GM19035 (cell line): ENCODE measurements at regions not wholly inside any gene's neighbourhood (a gene's known extent, or its start where the extent isn't known, plus 50 kb on each side); places are given as distances from the start of the nearest gene placed in this dataset.
"Not testable (repeated sequence)": the region's sequence is repeated elsewhere in the genome, so short reads cannot be mapped to it uniquely, and the experiment has no call there.

Source experiments
- ATAC-seq: cut with Tn5 transposase; IDR thresholded peaks from one replicate; pipeline ENCODE4 v1.9.1; 2021; ENCODE audit not compliant: unreplicated experiment

DNA sequence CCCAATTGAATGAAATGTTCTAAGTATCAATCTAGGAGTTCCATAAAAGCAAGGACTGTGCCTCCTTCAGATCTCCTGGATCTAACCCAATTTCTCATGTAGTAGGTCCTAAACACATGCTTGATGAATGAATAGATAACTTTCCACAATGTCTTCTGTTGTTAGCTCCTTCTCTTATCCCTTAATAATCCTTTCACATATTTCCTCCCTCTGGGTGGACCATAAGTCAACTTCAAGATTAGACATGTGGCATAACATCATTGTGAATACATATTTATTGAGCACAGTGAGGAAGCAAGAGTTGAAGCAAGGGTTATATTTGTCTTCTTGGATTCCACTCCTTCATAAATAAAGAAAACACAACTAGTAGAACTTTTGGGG lies 108.6 kb upstream of the EGFLAM start:
- ATAC-seq: no peak

DNA sequence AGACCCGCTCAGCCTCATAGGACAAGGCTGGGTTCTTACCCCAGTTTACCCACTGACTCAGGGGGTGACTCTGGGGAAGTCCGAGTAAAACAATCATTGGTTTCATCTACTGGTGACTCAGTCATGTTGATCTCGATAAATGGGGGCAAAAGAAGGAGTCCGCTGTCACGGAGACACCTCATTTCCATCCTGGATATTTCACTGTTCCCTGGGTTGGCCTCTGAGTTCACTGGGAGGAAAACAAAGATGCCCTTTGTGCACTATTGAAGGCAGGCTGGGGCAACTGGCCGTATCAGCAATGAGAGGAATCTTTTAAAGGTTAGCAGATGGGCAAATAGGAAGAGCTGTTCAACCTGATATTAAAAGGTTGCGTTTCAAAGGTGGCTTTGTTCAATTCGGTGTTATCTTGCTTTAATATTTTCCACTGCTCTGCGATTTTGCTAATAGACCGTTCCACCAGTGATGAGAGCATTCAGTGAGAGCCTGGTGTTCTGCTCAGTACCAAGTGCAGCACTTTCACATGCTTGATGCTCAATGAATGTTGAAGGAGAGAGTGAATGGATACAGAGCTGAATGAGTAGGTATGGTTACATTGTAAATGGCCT lies 110.2 kb upstream of the EGFLAM start:
- no peak for ATAC-seq

DNA sequence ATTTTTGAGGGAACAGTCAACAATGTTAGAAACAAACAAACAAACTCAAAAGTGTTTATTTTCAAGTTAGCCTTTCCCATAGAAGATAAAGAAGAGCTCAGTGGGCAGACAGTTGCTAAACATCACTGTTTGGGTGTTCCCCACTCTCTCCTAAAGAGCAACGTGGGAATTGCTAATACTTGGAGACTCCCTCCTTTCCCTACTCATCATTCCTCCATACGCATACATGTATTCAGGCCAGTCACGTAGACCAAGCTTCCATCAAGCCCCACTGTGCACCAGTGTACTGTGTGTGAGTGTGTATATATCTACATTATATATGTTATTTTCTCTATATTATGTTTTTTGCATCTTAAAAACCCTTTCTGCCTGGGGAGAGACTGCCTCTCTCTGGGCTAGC lies 115.0 kb upstream of the EGFLAM start:
- ATAC-seq: no peak

DNA sequence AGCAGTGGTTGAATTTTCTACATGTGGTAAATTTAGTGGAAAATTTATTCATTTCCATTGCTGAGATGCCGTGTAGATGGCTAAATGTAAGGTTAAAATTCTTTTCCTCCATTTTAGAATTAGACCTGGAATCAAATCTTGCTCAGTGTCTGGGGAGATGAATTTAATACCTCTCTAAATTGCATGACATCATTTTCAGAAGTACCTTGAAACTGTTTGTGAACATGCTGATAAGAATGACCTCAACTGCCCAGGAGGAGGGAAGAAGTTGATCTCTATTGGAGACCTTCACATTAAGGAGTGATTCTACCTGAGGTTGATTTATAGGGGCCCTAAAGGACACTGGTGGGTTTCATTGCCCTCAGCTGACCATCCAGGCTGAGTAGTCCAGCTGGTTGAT lies 116.7 kb upstream of the EGFLAM start:
- ATAC-seq: no peak

DNA sequence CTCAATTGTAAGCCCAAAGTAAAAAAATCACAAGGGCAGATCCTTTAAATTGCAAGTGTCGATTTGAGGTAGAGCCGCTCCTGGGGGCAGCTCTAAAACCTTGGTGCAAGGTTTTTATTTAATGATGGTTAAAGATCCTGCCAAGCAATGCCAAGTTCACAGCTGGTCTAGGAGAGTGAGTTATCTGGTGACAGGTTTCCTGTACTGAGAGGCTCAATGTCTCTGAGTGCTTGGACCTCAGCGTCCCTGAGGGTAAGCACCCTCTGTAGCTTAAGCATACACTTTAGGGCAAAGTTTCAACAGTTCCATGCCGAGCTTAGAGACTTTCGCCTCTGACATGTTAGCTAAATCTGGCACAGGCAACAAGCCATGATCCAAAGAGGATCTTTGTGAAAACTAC lies 119.8 kb upstream of the EGFLAM start:
- ATAC-seq: no peak

DNA sequence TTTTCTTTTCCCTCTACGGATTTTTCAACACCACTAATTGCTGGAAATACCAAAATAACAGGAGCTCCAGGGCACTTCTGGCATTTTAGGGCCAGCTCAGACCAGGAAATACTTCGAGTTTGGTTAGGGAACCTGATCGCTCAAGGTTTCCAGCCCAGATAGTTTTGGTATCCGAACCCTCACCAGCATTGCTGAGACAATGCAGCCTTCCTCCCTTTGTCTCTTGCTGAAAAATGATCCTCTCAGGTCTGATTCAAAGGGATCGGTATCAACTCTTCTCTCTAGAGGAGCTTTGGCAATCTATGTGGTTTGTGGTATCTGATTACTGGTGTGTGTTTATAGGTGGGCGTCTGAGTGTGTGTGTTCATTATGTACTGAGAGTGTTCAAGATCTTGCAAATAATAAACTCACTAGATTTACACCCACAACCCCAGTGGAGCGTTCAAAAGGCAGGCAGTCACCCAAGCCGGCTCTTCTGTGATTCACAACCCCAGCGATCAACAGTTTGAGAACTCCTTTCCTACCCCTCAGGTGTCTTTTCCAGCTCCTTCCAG lies 122.8 kb upstream of the EGFLAM start:
- no peak for ATAC-seq

DNA sequence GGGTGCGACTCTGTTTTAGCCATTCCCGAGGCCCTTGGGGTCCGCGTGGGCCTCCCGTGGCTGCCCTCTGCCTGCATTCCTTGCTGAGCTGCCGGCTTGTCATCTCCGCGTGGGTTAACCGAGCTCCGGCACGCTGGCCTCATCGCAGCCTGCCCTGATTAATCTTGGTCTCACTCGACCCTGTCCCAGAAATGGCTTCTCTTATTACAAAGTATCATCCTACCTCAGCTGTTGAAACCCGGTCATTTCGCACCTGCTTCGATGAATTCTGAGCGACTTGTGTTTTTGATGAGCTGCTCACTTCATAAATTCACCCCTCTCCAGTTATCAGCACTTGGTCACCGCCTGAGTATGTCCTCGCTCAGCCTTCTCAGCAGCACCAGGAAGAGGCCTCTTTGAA lies 123.5 kb upstream of the EGFLAM start:
- no peak for ATAC-seq

DNA sequence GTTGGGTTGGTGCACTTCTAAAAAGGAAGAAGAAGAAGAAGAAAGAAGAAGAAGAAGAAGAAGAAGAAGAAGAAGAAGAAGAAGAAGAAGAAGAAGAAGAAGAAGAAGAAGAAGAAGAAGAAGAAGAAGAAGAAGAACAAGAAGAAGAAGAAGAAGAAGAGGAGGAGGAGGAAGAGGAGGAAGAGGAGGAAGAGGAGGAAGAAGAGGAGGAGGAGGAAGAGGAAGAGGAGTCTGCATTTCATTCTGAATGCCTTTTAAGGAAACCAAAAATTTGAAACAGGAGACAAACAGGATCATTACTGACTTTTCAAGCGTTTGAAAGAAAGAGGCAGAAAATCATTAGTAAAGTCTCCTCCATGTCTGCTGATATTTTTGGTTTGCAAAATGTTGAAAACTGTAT lies 124.1 kb upstream of the EGFLAM start:
- not testable (repeated sequence) for ATAC-seq

DNA sequence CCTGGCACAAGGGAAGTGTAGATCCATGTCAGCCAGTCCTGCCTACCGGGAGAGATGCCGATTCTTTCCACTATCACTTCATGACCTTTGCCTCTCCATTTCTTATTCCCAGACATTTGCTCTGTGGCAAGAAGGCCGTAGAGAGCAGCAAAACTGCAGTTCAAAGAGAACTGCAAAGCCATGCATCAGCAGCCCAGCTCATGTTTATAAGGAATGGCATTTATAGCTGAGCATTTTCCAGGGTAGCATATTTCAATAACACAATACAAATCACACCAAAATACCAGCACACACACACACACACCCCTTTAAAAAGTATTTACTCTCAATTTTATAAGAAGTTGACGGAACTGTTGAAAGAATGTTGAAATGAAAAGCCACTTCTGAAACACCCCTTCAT lies 126.7 kb upstream of the EGFLAM start:
- ATAC-seq: no peak

DNA sequence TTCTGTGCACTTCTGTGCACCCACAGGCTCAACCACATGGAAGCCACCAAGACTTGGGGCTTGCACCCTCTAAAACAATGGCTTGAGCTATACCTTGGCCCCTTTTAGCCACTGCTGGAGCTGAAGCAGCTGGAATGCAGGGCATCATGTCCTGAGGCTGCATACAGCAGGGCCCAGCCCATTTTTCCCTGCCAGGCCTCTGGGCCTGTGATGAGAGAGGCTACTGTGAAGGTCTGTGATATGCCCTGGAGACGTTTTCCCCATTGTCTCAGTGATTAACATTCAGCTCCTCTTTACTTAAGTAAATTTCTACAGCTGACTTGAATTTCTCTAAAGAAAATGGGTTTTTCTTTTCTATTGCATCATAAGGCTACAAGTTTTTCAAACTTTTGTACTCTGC lies 134.0 kb upstream of the EGFLAM start:
- no peak for ATAC-seq

DNA sequence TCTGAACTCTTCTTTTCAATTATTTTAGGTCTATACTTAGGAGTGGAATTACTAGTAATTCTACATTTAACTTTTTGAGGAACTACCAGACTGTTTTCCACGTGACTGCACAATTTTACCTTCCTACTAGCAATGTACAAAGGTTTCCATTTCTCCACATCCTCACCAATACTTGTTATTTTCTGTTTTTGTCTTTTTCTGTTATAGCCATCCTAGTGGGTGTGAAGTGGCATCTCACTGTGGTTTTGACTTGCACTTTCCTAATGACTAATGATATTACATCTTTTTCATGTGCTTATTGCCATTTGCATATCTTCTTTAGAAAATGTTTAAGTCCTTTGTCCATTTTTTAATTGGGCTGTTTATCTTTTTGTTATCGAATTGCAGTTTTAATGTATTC lies 136.9 kb upstream of the EGFLAM start:
- no peak for ATAC-seq

DNA sequence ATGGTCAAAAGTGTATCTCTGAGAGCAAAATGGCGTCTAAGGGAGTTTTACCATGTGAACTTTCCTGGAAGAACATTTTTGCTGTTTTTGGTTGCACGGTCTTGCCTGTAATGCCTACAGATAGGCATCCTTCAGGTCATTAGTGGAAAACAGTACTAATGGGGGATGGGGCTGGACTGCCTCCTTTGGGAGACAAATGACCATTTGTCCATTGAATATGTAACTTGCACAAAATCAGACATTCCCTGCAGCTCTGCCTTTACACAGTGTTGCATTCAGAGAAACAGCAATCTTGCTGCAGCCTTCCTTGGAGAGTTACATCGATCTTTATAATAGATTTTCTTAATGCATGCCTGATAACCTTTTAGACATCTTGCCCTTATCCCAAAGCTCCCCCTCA lies 138.5 kb upstream of the EGFLAM start:
- no peak for ATAC-seq

DNA sequence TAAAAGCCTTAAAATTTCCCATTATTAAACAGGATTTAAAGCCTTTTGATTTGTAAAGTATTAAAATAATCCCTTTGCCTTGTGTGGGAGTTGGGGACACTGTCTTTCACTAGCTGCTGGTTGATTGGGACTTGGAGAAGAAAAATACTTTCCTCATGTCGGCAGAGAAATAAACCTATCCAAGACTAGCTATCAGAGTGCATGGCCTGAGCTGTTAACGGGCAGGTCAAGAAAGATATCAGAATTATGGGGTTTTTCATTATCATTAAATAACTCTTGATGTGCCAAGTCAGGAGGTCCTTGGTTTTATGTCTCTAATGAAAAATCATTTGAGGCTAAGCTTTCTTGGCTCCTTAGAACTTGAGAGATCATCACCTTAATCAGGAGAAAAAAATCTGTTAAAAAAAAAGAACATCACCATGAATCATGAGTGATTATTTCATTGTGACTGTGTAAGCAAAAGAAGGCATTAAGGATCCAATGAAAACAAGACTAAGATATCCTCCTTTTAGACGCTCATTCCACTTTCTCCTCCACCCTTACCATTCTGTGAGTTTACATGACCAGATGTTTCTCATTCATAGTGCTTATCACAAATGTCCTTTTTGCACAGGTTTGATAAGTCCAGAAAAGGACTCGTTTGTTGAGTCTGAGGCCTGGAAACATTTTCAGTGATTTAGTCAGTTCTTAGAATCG lies 140.4 kb upstream of the EGFLAM start:
- ATAC-seq: no peak

DNA sequence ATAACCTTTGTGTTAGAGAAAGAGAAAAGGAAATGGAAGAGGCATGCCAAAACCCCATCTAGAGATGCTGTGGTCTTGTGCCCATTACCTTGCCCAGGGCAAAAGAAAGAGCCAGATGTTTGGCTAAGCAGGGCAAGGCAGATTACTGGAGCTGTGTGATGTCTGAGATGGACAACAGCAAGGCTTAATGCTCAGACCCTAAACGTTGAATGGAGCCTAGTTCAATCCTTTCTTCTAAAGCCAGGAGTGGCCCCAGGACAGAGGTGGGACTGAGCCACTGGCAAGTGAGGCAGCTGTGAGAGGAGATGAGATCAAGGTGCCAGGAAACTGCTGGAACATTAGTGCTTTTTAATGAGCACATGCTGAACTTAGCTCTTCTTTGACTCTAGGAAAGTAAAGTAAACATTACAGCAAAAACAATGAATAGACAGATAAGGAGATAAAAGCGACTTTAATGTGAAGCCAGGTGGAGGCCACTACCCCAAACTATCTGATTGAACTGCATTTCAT lies 143.0 kb upstream of the EGFLAM start:
- ATAC-seq: no peak

DNA sequence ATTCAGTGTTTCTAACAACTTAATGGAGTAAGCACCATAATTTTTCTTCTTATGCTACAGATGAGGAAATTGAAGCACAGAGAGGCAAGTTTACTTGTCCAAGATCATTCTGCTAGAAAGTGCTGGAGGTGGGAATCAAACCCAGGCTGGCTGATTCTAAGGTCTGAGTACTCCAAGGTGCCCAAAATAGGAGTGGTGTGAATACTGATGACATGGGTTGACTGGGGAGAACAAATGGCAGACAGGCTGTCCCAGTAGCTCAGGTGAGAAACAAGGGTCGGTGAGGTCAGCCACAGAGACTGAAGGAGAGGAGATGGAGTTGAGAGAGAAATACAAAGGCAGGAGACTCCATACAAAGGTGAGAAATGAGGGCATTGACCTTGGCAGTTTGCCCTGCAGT lies 144.5 kb upstream of the EGFLAM start:
- ATAC-seq: no peak

DNA sequence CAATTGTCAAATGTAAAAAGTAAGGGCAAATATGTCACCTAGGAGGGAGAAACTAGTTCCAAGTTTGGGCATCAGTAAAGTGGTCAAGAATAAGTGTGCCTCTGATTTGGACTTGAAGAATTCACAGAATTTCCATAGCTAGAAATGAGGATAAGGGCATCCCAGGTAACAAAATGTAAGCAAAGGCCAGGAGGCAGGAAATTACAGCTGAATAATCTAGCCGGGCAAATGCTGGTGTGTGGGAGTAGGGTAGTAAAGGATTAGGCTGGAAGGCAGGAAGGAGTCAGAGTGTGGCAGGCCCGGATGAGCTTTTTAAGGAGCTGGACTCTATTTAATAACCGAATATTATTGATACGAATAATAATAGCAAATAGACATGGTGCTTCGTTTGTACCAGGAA lies 144.9 kb upstream of the EGFLAM start:
- no peak for ATAC-seq

DNA sequence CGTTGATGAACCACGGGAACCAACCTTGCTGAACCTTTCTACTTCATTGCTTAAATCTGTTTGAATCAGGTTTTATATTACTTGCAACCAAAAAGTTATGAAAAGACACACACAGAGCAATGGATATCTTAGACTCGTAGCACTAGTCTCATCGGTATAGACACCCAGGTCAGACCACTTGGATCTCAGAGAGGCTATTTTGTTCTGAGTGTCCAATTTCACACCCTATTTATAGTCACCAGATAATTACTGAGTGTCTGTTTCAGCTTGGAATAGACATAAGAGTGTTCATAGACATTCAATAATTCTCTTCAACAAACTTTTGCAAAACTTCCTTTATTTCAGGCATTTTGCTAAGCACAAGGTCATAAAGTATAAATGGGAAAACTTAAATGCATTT lies 145.4 kb upstream of the EGFLAM start:
- ATAC-seq: no peak

DNA sequence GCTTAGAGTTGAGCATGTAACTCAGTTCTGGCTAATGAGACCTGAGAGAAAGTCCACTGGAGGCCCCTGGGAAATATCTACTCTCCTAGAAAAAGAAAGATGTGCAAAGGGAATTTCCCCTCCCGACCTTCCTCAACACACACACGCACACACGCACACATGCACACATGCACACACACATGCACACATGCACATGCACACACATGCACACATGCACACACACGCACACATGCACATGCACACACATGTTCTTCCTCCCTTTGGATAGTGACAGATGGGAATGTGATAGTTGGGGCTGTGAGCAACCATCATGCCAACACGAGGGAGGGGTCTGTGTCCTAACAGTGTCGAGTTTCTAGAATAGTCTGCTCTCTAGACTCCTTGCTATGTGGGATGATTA lies 148.2 kb upstream of the EGFLAM start:
- ATAC-seq: no peak

DNA sequence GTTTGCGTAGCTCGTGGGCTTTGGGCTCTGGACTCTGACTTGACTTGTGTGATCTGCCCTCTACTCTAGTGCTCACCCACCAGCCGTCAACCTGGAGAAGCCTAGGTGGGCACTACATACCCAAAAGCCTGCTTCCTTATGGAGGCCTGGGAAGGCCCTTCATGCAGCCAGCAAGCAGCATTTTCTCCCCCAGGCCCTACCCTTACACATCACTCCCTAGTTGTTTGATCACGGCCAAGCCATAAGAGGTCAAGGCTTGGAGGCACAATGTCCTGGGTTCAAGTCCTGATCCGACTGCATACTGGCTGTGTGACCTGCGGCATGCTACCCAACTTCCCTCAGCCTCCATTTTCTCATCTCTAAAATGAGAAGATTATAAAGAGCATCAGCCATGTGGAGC lies 151.3 kb upstream of the EGFLAM start:
- ATAC-seq: no peak

DNA sequence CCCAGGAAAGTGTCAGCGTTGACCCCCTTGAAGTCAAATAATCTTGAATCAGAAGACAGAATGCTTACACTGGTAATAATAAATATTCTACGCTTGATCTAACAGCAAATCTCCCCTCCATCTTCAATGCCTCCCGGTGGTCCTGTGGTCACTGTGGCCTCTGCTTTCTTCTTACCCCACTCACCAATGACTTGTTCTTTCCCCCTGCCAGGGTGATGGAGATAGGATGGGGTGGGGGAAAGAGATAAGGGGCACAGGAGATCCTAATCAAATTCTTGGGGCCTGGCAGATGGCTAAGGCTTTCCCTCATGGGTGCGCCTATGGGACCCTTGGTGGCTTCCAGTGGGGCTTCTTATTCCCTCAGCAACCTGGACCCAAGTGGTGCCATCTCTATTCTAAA lies 152.6 kb upstream of the EGFLAM start:
- no peak for ATAC-seq

DNA sequence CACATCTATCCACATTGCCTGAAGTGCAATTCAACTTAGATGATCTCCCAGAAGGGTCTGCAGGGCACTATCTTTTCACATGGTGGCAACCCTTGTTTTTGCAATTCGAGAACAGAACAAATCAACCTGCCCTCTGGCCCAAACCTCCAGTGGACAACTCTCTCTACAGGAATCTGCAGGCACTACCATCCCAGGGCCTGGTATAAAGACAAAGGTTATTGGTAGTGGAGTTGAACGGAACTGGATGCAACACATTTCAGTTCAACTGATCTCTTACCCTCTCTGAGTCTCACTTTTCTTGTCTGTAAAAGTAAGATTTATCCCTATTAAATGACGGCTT lies 153.2 kb upstream of the EGFLAM start:
- ATAC-seq: no peak

DNA sequence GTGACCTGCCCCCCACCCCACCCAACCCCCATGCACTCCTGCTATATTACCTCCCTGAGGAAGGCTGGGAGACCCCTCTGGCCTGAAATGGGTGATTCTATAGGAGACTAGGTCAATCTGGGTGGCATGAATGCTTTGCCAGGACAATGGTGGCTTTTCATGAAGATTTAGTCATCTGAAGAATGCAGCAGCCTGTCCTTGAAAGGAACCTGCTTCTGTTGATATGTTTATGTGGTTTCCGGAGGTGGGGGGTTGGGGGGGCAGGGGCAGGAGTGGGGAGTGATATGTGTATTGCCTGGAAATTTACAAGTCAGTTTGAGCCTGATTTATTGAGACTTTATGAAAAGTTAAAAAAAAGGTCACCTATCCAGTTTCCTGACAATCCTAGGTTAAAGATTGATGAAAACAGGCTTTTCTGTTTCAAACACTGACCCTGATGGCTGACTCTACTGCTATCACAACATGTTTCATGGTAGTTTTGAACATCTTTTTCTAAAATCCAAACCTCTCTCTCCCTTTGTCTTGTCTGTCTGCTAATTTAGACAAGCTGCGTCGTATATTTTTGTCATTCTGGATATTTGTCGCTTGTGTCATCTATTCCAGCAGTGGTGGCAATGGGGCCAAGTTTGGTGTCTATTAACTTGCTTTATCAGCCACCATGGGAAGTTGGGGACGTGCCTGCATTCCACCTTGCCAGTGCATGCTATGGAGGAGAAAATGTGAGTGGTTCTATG lies 153.7 kb upstream of the EGFLAM start:
- ATAC-seq: no peak
